ENCODE measurements at regions not wholly inside any gene's neighbourhood (a gene's known extent, or its start where the extent isn't known, plus 50 kb on each side); places are given as distances from the start of the nearest gene placed in this dataset.

- Mint-ChIP-seq H3K4me1 (ENCODE audit: unreplicated experiment) (no peaks in the 10 kb centered on the region), H3K27ac (ENCODE audit: unreplicated experiment) (no peak overlapping the region), H3K27me3 (ENCODE audit: unreplicated experiment) (no peaks in the 10 kb centered on the region), H3K36me3 (ENCODE audit: low read depth, unreplicated experiment) (no peaks in the 10 kb centered on the region), H3K4me3 (ENCODE audit: unreplicated experiment) (no peak overlapping the region), H3K9me3 (ENCODE audit: unreplicated experiment) (no peaks in the 10 kb centered on the region)
- no peak for DNase-seq (ENCODE audit: low spot score)
- TF ChIP-seq CTCF (IDR thresholded peaks at IDR 0.05; ENCODE audit: unreplicated experiment): no peak
Observed at GRCh38 chr7:35359423-35359822, 105.5 kb upstream of the TBX20 start.

GRCh38 chr7:35356495-35356894 is 102.6 kb upstream of the TBX20 start:
- DNase-seq (ENCODE audit: low spot score): no peak
- TF ChIP-seq CTCF (IDR thresholded peaks at IDR 0.05; ENCODE audit: unreplicated experiment): no peak
- no peak overlapping the region for H3K4me3 Mint-ChIP-seq (ENCODE audit: unreplicated experiment)
- no peak overlapping the region for H3K27ac Mint-ChIP-seq (ENCODE audit: unreplicated experiment)
- no peaks in the 10 kb centered on the region for H3K4me1 Mint-ChIP-seq (ENCODE audit: unreplicated experiment)
- H3K9me3 Mint-ChIP-seq (ENCODE audit: unreplicated experiment): no peaks in the 10 kb centered on the region
- no peaks in the 10 kb centered on the region for H3K36me3 Mint-ChIP-seq (ENCODE audit: low read depth, unreplicated experiment)
- H3K27me3 Mint-ChIP-seq (ENCODE audit: unreplicated experiment): peaks cover 1% of the 10 kb centered on the region

- no peaks in the 10 kb centered on the region for H3K4me1 Mint-ChIP-seq (ENCODE audit: unreplicated experiment)
- TF ChIP-seq CTCF (IDR thresholded peaks at IDR 0.05; ENCODE audit: unreplicated experiment): no peak
- no peak overlapping the region for H3K4me3 Mint-ChIP-seq (ENCODE audit: unreplicated experiment)
- no peak for DNase-seq (ENCODE audit: low spot score)
- H3K36me3 Mint-ChIP-seq (ENCODE audit: low read depth, unreplicated experiment): no peaks in the 10 kb centered on the region
- peaks cover 1% of the 10 kb centered on the region for H3K27me3 Mint-ChIP-seq (ENCODE audit: unreplicated experiment)
- H3K9me3 Mint-ChIP-seq (ENCODE audit: unreplicated experiment): no peaks in the 10 kb centered on the region
- H3K27ac Mint-ChIP-seq (ENCODE audit: unreplicated experiment): no peak overlapping the region
Observed at GRCh38 chr7:35355911-35356310, 102.0 kb upstream of the TBX20 start.

- no peak for TF ChIP-seq CTCF (IDR thresholded peaks at IDR 0.05; ENCODE audit: unreplicated experiment)
- Mint-ChIP-seq H3K9me3 (ENCODE audit: unreplicated experiment) (no peaks in the 10 kb centered on the region), H3K4me3 (ENCODE audit: unreplicated experiment) (no peak overlapping the region), H3K36me3 (ENCODE audit: low read depth, unreplicated experiment) (no peaks in the 10 kb centered on the region), H3K4me1 (ENCODE audit: unreplicated experiment) (no peaks in the 10 kb centered on the region), H3K27me3 (ENCODE audit: unreplicated experiment) (peaks cover 1% of the 10 kb centered on the region), H3K27ac (ENCODE audit: unreplicated experiment) (no peak overlapping the region)
- no peak for DNase-seq (ENCODE audit: low spot score)
Observed at GRCh38 chr7:35355199-35355598, 101.3 kb upstream of the TBX20 start.

- Mint-ChIP-seq H3K4me3 (ENCODE audit: unreplicated experiment) (no peak overlapping the region), H3K36me3 (ENCODE audit: low read depth, unreplicated experiment) (no peaks in the 10 kb centered on the region), H3K9me3 (ENCODE audit: unreplicated experiment) (no peaks in the 10 kb centered on the region), H3K27ac (ENCODE audit: unreplicated experiment) (no peak overlapping the region), H3K4me1 (ENCODE audit: unreplicated experiment) (no peaks in the 10 kb centered on the region), H3K27me3 (ENCODE audit: unreplicated experiment) (peaks cover 1% of the 10 kb centered on the region)
- no peak for TF ChIP-seq CTCF (IDR thresholded peaks at IDR 0.05; ENCODE audit: unreplicated experiment)
- DNase-seq (ENCODE audit: low spot score): no peak
Observed at GRCh38 chr7:35353481-35353880, 99.6 kb upstream of the TBX20 start.

Data from endothelial cell (in vitro differentiated cells).